ENCODE measurements at regions not wholly inside any gene's neighbourhood (a gene's known extent, or its start where the extent isn't known, plus 50 kb on each side); places are given as distances from the start of the nearest gene placed in this dataset.

DNA sequence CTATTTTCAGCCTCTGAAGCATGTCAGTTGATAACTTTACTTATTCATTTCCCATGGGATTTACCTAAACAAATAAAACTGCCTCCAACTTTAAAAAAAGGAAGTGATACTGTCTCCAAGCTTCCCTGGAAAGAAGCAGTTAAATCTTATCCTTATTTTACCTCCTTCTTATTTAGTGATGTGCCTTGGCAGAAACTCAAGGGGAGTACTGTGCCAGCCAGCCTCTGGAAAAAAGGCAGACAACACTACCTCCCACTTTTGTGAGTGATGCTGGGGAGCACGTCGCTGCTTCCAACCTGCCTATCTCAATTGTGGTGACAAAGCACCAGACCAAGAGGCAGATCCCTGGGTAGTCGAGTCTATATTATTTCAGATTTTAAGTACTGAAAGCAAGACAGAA is 765.6 kb downstream of the DIAPH3 start:
- TF ChIP-seq CTCF (IDR thresholded peaks at IDR 0.05) = no peak
- no peak for TF ChIP-seq POLR2A (IDR thresholded peaks at IDR 0.05)
